ENCODE measurements at regions not wholly inside any gene's neighbourhood (a gene's known extent, or its start where the extent isn't known, plus 50 kb on each side); places are given as distances from the start of the nearest gene placed in this dataset.

DNA sequence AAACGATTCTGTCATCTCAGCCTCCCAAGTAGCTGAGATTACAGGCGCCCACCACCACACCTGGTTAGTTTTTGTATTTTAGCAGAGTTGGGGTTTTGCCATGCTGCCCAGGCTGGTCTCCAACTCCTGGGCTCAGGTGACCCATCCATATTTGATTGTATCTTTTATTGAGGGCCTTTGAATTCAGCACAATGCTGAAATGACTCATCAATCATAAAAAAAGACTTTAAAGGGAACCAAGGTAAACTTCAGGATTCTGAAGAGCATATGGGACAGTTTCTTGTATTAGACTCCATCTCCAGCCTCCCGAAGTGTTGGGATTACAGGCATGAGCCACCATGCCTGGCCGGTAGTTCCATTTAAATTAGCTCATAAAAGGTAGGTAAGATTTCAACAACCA lies 232.2 kb downstream of the SETD4 start:
- Mint-ChIP-seq H3K27ac (no peak overlapping the region), H3K4me1 (ENCODE audit: low read depth) (no peaks in the 10 kb centered on the region), H3K4me3 (no peak overlapping the region), H3K36me3 (ENCODE audit: low read depth) (no peaks in the 10 kb centered on the region), H3K27me3 (peaks cover 26% of the 10 kb centered on the region), H3K9me3 (no peaks in the 10 kb centered on the region)
- DNase-seq, result no peak
- no peak for ATAC-seq
- TF ChIP-seq, protein P1, sequence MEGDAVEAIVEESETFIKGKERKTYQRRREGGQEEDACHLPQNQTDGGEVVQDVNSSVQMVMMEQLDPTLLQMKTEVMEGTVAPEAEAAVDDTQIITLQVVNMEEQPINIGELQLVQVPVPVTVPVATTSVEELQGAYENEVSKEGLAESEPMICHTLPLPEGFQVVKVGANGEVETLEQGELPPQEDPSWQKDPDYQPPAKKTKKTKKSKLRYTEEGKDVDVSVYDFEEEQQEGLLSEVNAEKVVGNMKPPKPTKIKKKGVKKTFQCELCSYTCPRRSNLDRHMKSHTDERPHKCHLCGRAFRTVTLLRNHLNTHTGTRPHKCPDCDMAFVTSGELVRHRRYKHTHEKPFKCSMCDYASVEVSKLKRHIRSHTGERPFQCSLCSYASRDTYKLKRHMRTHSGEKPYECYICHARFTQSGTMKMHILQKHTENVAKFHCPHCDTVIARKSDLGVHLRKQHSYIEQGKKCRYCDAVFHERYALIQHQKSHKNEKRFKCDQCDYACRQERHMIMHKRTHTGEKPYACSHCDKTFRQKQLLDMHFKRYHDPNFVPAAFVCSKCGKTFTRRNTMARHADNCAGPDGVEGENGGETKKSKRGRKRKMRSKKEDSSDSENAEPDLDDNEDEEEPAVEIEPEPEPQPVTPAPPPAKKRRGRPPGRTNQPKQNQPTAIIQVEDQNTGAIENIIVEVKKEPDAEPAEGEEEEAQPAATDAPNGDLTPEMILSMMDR (IDR thresholded peaks at IDR 0.05), result no peak
- CTCF ChIA-PET, result interaction anchor here (4.8 kb wide), 1 partner anchor 12 kb away, joined by 18 read pairs; no protein-coding TSS in a partner anchor
- intact Hi-C loops (cut with micrococcal nuclease), result no loop called here
- POLR2A ChIA-PET, result no interaction called here

DNA sequence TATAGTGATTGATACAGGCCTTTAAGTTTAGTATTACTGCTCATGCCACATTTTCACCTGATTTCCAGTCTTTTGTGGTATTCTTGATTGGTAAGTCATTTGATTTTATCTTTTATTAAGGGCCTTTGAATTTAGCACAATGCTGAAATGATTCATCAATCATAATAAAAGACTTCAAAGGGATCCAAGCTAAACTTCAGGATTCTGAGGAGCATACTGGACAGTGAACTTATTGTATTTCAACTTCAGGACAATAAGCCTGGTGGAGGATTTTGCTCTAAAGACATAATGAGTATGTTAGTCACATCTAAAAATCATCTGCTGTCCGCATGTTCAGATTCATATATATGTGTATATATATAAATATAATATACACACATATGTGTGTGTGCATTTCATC lies 233.3 kb downstream of the SETD4 start:
- Mint-ChIP-seq H3K4me3 (no peak overlapping the region), H3K27ac (no peak overlapping the region), H3K27me3 (peaks cover 25% of the 10 kb centered on the region), H3K9me3 (peaks cover 1% of the 10 kb centered on the region), H3K4me1 (ENCODE audit: low read depth) (no peaks in the 10 kb centered on the region), H3K36me3 (ENCODE audit: low read depth) (no peaks in the 10 kb centered on the region)
- no peak for DNase-seq
- POLR2A ChIA-PET, result no interaction called here
- CTCF ChIA-PET, result no interaction called here
- TF ChIP-seq, protein P1 (IDR thresholded peaks at IDR 0.05), result no peak
- ATAC-seq, result no peak
- intact Hi-C loops (cut with micrococcal nuclease), result no loop called here

DNA sequence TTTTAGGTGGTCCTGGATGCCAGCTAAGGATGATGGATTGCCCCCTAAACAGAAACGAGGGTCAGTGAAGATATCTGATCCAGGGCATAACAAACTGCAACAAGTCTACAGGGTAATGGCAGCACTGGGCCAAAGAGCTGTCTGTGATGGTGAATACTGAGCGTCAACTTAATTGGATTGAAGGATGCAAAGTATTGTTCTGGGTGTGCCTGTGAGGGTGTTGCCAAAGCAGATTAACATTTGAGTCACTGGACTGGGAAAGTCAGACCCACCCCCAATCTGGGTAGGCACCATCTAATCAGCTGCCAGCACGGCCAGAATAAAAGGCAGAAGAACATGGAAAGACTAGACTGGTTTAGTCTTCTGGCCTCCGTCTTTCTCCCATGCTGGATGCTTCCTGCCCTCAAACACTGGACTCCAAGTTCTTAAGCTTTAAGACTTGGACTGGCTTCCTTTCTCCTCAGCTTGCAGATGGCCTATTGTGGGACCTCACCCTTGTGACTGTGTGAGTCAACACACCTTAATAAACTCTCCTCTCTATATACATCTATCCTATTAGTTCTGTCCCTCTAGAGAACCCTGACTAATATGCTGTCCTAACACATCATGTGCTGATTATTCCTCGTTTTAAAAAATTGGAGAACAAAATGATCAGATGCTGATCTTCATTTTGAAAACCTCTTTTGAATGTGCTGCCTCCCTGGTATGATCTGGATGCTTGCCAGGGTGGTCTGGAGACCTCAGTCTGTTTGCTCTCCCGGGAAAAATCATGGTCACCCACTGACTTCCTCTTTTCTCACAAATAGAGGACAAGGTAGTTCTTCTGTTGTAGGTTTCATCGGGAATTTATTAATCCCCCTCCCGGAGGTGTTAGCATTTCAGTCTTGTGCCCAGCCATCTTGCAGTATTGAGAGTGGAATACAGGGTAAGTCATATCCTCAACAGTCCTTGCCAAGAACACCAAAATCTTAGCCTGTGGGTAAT lies 234.7 kb downstream of the SETD4 start:
- DNase-seq, result no peak
- ATAC-seq, result no peak
- Mint-ChIP-seq H3K4me3 (no peak overlapping the region), H3K9me3 (peaks cover 2% of the 10 kb centered on the region), H3K27ac (no peak overlapping the region), H3K27me3 (peaks cover 19% of the 10 kb centered on the region), H3K4me1 (ENCODE audit: low read depth) (no peaks in the 10 kb centered on the region), H3K36me3 (ENCODE audit: low read depth) (no peaks in the 10 kb centered on the region)
- ChIA-PET CTCF (interaction anchor here (1.9 kb wide), 1 partner anchor 14 kb away, joined by 7 read pairs; no protein-coding TSS in a partner anchor), POLR2A (no interaction called here)
- intact Hi-C loops (cut with micrococcal nuclease), result no loop called here
- TF ChIP-seq, protein P1 (IDR thresholded peaks at IDR 0.05), result no peak

DNA sequence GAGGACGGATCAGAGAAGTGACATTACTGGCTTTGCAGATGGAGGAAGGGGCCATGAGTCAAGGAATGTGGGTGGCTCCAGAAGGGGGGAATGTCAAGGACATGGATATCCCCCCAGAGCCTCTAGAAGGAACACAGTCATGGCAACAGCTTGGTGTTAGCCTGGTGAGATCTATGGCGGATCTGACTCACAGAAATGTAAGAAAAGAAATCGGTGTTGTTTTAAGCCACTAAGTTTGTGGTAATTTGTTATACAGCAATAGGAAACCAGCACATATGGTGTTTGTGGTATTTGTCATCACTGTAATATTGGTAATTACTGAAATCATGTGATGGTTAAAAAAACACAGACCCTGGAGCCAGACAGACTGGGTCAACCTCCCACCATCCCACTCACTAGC lies 236.2 kb downstream of the SETD4 start:
- no peak for ATAC-seq
- Mint-ChIP-seq H3K36me3 (ENCODE audit: low read depth) (no peaks in the 10 kb centered on the region), H3K4me1 (ENCODE audit: low read depth) (no peaks in the 10 kb centered on the region), H3K9me3 (peaks cover 2% of the 10 kb centered on the region), H3K27ac (no peak overlapping the region), H3K27me3 (peaks cover 17% of the 10 kb centered on the region), H3K4me3 (no peak overlapping the region)
- TF ChIP-seq, protein P1 (IDR thresholded peaks at IDR 0.05), result no peak
- POLR2A ChIA-PET, result no interaction called here
- CTCF ChIA-PET, result interaction anchor here (1.9 kb wide), 1 partner anchor 16 kb away, joined by 7 read pairs; no protein-coding TSS in a partner anchor
- intact Hi-C loops (cut with micrococcal nuclease), result no loop called here
- DNase-seq, result no peak

DNA sequence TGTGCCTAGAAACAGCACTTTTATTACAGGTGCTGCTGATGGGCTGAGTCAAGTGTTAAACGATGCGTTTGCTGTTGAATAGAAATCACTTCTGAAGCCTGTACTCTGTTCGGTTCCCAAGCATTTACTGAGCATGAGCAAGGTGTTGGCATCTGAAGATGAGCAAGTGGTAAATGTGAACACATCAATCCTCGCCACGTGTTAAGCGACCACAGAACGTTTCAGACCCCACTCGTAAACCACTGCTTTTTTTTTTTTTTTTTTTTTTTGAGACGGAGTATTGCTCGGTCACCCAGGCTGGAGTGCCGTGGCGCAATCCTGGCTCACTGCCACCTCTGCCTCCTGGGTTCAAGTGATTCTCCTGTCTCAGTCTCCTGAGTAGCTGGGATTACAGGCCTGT lies 241.2 kb downstream of the SETD4 start:
- peaks cover 10% of the 10 kb centered on the region for H3K27me3 Mint-ChIP-seq
- ATAC-seq, result no peak
- TF ChIP-seq, protein P1 (IDR thresholded peaks at IDR 0.05), result no peak
- H3K4me1 Mint-ChIP-seq (ENCODE audit: low read depth), result no peaks in the 10 kb centered on the region
- H3K9me3 Mint-ChIP-seq, result peaks cover 2% of the 10 kb centered on the region
- CTCF ChIA-PET, result no interaction called here
- POLR2A ChIA-PET, result no interaction called here
- no peak for DNase-seq
- intact Hi-C loops (cut with micrococcal nuclease), result no loop called here
- H3K36me3 Mint-ChIP-seq (ENCODE audit: low read depth), result no peaks in the 10 kb centered on the region
- no peak overlapping the region for H3K27ac Mint-ChIP-seq
- H3K4me3 Mint-ChIP-seq, result no peak overlapping the region

Measured in activated CD8-positive, alpha-beta T cell treated with anti-CD3 and anti-CD28 coated beads for 36 hours (primary cell).